NK-92 treated with Interleukin-12 subunit alpha and Interleukin-12 subunit beta, amount 100 ng/mL, for 24 hours (cell line): ENCODE measurements at regions not wholly inside any gene's neighbourhood (a gene's known extent, or its start where the extent isn't known, plus 50 kb on each side); places are given as distances from the start of the nearest gene placed in this dataset.

Source experiments
- DNase-seq: peaks from one replicate; lab custom pipeline; 2025; lab: John Stamatoyannopoulos, UW

DNA sequence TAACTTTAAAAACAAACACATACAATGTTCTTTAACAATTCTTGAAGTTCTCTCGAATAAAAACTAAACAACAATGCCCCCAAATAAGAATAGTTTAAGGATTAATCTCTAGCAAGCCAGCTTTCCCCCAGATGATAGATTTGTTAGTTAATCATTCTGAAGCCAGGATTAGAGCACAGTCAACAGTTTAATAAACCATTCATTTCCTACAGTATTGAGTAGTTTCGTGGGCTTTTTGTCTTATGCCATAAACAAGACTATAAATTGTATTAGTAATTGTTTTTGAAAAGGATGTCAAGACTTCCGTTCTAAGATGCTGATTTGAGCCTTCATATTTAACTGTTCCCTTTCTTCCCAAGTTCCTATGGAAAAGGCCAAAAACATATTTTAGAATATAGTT lies 136.6 kb downstream of the PIK3R1 start:
- no peak for DNase-seq

DNA sequence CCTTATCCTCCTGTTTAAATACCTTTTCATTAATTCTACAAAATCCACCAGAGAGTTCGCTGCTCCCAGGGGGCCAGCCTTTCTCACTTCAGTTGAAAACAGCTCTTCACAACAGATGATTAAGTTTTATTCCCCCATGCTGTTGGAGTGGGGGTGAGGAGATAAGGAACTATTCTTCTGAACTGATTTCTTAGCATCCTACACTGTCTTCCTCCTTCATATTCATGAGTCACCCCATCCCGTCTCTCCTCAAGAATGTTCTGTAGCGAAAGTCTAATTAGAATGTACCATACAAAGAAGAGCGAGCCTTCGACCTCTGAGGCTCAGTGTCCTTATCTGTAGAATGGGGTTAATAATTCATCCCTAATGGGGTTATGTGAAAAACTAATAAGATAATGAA lies 138.0 kb downstream of the PIK3R1 start:
- no peak for DNase-seq

DNA sequence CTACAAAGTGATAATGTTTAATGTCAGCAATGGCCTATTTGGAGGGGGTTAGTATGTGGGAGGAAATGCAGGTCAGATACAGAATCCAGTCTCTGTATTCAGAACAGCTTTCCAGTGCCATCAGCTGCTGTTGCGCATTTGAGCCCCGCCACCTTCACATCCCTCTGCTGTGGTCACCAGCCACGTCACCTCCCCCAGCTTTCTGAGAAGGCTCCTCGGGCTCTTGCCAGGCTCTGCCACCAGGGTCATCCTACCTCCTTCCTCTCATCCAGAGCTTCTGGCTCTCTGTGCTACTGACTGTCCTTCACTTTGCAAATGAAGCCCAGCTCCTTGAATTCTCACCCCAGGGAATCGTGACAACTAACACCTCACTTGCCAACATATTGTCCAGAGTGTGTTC lies 138.8 kb downstream of the PIK3R1 start:
- DNase-seq, result no peak

DNA sequence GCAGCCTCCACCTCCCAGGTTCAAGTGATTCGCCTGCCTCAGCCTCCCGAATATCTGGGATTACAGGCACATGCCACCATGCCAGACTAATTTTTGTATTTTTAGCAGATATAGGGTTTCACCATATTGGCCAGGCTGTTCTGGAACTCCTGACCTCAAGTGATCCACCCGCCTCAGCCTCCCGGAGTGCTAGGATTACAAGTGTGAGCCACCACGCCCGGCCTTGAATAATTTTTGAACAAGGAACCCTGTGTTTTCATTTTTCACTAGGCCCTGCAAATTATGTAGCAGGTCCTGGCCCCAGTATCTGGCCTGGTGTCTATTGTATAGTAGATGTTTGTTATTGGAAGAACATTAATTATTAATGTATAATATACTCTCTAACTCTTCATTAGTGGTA lies 140.7 kb downstream of the PIK3R1 start:
- no peak for DNase-seq

DNA sequence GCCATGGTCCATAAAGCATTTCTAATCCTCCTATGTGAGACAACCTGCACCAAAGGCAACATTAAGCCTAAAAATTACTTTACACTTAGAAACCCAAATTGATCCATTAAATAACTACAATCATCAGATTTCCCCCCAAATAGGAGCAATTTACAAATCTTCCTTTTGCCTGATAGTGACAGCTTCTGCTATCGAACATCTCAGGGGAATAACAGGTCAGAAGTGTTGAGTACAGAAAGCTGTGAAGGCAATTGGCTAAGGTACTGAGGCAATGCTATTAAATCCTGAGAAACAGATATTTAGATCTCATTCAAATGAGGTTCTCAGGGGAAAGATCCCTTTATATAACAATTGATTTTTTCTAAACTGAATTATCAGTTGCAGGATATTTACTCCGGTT lies 141.1 kb downstream of the PIK3R1 start:
- no peak for DNase-seq

DNA sequence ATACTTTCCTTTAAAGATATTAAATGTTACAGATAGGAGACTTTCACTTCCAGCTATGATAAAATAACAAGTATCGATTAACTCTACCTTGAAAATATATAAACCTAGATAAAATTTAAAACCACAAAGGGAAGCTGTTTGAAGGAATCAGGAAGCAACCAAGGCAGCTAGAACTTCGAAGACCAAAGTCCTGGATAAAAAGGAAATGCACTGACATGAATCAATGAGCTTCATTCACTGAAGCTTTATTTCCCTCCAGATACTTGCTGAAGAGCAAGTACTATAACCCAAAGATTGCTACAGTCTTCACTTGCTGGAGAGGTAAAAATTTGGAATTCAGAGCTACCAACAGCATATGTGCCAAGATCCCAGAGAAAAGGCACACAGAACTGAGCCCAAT lies 144.1 kb downstream of the PIK3R1 start:
- no peak for DNase-seq

DNA sequence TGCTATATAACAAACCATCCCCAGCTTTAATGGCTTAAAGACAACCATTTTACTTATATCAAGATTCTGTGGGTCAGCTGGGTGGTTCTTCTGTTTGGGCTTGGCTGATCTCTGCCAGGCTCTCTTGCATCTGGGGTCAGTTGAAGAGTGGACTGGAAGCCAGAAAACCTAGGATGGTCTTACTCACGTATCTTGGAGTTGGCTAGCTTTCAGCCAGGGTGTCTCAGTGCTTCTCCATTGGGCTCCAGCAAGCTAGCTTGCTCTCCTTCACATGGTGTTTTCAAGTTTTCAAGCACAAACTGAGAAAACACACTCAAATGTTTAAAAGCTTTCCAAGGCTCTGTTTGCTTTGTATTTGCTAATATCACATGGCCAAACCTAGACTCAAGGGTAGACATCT lies 146.8 kb downstream of the PIK3R1 start:
- DNase-seq, result no peak

DNA sequence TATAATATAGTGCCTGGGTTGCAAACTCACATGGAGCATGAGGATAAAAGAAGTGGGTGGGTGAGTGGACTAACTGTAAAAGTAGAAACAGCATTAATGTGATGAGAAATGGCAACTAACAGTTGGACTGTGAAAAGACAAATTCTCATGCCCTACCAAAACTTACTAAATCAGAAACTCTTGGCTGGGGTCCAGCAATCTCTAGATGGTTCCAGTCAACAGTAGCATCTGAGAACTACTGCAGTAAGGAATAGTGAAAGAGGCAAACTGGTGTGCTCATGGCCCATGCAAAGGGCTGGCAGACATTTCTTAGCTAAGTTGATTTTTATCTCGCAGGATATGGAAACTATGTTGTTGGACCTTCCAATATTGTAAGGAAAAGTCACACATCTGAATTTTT lies 150.3 kb downstream of the PIK3R1 start:
- no peak for DNase-seq

DNA sequence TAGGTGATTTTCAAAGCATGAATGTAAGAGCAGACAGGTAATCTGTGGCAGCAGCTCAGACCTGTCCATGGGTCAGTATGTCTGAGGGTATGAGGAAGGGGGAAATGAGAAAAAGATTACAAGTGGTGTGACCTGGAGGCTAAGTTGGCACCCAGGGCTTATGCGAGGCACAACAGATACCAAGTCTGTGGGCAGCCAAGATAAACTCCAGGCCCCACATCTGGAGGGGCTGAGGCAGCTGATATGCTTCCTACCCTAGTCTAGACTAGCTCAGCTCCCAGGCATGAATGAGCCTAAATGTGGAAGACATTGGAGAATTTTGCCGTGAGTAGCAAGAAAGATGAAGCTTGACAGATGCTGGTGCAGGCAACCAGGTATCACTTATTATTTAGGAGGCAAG lies 151.7 kb downstream of the PIK3R1 start:
- DNase-seq, result no peak

DNA sequence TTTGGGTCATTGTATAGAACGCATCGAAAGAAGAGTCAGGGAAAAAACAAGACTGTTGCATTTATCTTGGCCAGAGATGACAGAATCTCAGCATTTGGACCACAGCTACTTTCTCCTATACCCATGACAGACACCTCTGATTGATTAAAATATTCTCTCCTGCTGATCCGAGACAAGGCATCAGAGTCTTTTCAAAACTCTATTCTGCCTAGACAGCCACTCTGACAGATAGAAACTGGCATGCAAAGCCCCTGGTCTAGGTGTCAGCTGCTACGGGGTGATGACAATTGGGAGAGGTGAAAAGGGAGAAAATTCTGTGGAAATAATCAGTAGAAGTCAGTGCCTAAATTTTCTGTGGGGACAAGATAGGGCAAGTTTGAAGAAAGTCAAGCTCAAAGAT lies 152.2 kb downstream of the PIK3R1 start:
- no peak for DNase-seq

DNA sequence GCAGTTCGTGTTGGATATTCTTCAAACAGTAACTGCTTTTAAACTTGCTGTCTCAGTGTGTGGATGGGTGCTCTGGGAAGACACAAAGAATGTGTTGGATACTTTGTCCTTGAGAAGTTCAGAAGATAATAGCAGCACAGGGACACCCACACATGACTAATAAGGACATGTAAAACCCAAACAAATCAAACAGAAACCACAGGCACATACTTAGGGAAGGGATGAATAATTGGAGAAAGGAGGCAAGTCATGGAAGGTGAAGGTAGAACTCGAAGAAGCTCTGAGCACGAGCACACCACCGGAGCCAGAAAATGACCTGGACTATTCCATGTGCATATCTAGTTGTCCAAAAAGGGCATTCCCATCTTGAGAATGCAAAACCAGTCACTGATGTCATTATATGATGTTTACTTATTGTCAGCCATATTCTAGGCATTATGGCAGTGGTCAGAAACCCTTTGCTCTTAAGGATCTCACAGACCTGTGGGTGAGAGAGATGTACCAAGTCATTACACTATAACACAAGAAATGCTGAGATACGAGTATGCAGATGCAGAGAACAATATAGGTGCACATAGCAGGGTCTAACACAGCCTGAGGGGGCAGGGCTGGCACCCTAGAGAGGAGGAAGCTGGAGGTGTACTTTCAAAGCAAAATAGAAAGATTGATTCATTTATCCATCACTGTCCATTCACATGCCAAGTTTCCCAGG lies 152.9 kb downstream of the PIK3R1 start:
- no peak for DNase-seq

DNA sequence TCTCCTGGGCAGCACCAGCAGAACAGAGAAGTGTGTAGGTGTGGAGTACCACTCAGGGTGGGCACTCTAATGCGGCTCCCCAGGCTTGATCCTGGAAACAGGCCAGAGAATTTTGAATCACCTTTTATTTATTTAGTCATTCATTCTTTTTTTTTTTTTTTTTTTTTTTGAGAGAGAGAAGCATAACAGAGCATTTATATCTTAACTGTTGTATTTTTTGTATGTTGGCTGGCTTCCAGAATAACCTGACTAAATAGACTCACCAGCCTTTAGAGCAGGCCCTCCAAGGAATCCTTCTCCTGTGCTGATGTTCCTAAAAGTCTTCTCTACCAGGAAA lies 153.4 kb downstream of the PIK3R1 start:
- no peak for DNase-seq

DNA sequence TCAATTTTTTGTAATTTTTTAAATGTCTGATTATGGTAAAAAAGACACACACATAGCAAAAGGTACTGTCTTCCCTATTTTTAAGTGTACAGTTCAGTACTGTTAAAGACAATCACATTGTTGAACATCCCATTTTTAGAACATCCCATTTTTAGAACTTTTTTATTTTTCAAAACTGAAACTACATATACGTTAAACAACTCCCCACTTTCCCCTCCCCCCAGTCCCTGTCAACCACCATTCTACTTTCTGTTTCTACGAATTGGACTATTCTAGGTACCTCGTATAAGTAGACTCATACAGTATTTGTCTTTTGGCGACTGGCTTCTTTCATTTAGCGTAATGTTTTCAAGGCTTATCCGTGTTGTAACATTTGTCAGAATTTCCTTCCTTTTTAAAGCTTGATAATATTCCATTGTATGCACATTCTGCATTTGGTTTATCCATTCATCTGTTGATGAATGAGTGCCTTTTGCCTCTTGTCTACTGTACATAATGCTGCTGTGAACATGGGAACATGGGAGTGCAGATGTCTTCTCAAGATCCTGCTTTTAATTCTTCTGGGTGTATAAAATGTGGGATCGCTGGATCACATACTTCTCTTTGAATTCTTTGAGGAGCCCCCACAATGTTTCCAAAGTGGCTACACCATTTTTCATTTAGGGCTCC lies 154.0 kb downstream of the PIK3R1 start:
- peak; percentile 30 for DNase-seq

DNA sequence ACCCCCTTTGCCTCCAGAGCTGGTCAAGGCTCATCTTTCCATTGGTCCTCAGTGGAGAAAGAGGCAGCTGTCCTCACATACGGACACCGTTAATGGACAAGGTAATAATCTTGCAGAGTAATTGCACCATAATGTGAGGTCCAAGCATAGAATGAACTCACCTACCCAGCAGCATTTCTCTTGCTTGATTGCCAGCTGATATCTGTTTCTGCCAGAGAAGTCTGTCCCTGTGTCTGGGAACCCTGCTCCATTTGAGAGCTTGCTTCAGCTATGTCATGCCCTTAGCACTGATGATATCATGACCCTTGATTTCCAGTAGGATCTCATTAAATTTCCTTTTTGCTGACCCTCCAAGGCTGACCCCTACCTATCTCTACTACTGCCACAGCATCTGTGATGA lies 154.6 kb downstream of the PIK3R1 start:
- DNase-seq, result no peak

DNA sequence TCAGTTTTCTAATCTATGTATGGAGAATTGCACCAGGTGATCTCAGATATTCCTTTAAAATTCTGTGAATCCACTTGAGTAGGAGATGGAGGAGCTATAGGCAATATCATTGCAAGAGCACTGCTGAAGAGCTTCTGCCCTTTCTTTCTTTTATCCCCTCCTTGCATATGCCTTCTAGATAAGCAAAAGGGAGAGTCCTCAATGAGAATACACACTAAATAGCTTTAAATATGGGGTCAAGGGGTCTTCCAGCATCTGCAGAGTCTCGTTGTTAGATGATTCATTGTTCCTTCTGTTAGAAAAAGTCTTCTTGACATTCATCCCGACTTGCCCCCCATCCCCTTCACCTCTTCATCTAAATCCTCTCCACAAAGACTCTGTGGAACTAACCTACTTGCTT lies 156.1 kb downstream of the PIK3R1 start:
- DNase-seq, result no peak

DNA sequence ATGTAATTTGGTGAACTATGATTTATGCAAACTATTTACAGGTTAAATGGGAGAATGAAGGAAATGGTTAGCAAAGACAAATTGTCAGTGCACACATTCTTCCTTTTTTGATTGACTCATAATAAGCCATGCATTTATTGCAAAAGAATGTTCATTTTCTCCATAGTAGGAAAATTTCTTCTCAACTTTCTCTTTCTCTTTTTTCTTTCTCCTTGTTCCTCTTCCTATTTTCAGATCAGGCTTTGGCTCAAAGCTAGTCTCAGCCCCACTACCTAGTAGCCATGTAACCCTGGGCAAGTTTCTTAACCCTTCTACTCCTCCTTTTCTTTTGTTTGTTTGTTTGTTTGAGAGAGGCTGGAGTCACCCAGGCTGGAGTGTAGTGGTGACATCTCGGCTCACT lies 156.6 kb downstream of the PIK3R1 start:
- no peak for DNase-seq

DNA sequence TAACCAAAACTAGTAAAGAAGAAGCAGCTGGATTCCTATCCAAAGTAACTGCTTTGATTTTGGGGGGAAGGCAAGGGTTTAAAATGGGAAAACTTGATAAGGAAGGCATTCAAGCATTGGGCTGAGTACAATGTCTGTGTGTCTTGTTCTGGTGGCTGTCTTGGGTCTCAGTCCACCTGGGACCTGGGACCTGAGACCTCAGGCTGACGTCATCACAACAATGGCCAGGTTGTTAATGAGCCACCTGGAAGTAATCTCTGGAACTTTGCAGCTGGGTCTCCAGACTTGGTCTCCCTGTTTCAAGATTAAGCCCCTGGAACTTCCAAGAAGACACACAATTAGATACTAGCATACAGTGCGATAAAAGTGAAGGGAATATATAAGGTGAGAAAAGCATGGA lies 157.5 kb downstream of the PIK3R1 start:
- DNase-seq, result no peak

DNA sequence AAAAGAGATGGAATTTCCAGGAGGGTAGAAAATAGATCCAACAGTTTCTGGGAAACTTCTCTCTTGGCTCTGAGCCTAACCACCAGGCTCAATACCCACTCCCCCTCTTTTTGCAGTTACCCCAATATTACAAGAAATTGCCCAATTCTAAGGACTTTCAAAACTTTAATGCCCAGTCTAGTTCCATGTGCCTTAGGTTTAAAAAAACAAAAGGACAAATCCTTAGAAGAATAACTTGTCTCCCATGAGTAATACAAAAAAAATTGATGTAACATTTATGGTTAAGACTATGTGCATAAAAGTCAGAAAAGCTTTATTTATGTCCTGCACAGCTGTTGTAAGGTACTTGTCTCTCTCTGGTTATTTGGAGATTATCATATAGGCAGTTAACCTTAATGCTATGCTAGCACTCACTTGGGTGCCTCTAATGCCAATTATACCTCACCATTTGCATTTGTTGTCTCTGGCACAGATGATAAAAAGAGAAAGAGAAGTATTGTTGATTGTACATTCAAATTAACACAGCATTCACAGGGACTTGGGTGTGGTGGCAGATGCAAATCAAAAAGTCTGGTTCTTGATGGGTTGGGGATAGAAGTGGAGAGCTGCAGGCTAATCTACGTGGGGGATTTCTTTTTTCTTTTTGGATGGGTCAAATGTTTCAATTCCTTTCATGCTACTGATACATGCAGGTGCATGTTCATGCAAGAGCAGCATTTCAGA lies 159.4 kb downstream of the PIK3R1 start:
- DNase-seq, result no peak

DNA sequence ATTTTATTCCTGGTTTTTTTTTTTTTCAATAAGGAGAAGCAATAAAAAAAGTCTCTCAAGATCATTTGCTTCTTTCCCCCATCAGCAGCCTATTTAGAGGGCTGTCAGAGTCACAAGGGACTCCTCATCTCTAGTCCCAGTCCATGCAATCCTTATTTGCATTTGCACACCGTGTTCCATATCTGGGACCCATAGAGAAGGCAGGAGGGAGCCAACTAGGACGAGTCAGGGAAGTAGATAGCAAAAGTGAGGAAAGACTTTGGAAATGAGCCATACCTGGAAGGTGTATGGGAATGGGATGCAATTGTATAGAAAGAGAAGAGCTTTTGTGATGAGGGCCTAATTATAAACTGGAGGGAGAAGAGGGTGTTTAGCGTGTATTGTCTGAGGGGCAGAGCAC lies 160.0 kb downstream of the PIK3R1 start:
- DNase-seq, result no peak

DNA sequence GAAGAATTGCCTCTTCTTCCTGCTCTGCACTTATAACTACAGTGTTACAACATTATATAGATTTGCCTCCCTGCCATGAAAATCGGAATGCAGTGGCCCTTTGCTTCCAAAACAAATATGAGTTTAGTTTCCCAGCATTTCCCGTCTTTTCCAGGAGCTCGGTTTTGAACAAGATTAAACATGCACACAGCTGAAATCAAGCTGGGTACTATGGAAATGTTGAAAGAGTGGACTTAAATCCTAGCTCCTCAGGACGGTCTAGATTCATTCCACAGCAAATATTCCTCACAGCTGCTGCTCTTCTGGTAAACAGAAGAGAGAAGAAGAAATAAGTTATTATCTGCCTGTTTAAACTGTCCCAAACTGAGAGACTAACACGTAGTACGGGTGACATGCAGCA lies 161.4 kb downstream of the PIK3R1 start:
- no peak for DNase-seq

DNA sequence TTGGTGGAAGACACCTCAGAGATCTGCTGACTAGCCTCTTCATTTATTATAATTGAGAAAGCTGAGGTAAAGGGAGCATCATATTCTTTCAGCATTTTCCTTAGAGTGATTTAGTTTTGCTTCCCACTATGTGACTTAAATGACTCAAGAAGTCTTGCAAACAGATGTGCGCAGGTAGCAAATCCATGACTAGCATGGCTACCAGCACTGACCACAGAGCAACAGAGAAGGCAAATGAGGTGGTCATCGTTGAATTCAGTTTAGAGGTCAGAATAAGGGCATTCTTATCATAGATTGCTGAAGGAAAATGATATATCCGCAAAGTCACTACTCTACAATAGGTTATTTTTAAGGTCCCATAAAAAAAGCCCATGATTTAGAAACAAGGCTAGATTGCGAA lies 162.2 kb downstream of the PIK3R1 start:
- DNase-seq, result no peak

DNA sequence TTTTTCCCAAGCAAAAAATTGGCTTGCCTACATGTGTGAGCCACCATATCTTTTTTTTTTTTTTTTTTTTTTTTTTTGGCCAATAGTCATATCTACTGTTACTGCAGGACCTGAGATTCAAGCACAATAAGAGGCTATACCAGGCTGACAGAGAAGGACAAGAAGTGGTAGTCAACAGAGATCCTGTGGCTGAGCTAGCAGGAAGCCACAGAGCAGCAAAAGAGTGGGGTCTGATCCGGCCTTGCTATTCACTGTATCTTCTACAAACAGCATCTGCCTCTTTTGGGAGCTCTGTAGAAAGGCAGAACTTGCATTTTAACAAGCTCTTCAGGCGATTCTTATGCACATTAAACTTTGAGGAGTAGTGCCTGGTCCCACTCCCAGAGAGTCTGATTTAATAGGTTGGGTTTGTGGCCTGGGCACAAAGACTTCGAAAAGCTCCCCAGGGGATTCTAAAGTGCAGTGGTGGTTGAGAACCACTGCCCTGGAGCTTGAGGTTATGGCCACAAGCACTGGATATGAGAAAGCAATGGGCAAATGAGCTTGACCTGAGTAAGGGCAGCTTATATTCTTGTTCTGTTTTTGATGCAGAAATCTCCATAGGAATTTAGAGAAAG lies 162.8 kb downstream of the PIK3R1 start:
- DNase-seq, result peak; percentile 10
